ENCODE measurements at regions not wholly inside any gene's neighbourhood (a gene's known extent, or its start where the extent isn't known, plus 50 kb on each side); places are given as distances from the start of the nearest gene placed in this dataset.

DNA sequence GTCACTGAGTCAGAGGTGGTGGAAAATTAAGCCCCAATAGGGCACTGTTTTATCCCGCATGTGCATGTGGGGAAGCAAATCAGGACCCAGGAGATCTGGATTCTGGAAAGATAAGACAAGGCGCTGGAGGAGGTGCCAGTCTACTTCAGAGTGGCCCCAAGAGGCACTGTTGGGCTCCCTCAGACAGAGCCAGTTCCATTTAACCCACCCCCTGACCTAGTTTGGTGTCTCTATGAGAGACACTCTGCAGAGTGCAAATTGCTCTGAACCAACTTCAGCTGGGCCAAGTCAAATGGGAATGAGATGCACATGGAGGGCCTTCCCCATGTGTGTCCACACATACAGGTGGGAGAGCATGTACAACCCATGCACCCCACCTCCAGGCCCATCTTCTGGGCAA lies 71.1 kb upstream of the MED9 start:
- TF ChIP-seq, protein P1, sequence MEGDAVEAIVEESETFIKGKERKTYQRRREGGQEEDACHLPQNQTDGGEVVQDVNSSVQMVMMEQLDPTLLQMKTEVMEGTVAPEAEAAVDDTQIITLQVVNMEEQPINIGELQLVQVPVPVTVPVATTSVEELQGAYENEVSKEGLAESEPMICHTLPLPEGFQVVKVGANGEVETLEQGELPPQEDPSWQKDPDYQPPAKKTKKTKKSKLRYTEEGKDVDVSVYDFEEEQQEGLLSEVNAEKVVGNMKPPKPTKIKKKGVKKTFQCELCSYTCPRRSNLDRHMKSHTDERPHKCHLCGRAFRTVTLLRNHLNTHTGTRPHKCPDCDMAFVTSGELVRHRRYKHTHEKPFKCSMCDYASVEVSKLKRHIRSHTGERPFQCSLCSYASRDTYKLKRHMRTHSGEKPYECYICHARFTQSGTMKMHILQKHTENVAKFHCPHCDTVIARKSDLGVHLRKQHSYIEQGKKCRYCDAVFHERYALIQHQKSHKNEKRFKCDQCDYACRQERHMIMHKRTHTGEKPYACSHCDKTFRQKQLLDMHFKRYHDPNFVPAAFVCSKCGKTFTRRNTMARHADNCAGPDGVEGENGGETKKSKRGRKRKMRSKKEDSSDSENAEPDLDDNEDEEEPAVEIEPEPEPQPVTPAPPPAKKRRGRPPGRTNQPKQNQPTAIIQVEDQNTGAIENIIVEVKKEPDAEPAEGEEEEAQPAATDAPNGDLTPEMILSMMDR (conservative IDR thresholded peaks at IDR 0.05; ENCODE audit: low read length), result no peak
- TF ChIP-seq EZH2phosphoT487 (IDR thresholded peaks at IDR 0.05; ENCODE audit: borderline replicate concordance, low read depth, low read length), result no peak

Data from OCI-LY7 (cell line).